Heart left ventricle (tissue), 16 donors: ENCODE measurements at regions not wholly inside any gene's neighbourhood (a gene's known extent, or its start where the extent isn't known, plus 50 kb on each side); places are given as distances from the start of the nearest gene placed in this dataset.

ENCODE experiments used
- ATAC-seq, 4 donors: fragments of 200-7000 bp; cut with Tn5 transposase; one replicate each; pipeline ENCODE4 v1.9.1; 2020 to 2022; ENCODE audit warnings: moderate library complexity in 4 of 4, mild to moderate bottlenecking in 3 of 4, moderate number of reproducible peaks in 1 of 4
- DNase-seq, 5 donors: peaks; one replicate each; pipeline ENCODE4 v3.0.0-alpha.2; 2020
- H3K27ac ChIP-seq, 12 donors: fragments of 200-600 bp; sonication (generic) in 4 of 12; one replicate each; pipeline versions ENCODE4 v1.5.0 to v1.8.0; 2016 to 2022; ENCODE audit warnings: mild to moderate bottlenecking in 2 of 12
- H3K27me3 ChIP-seq, 9 donors: fragments of 200-600 bp; sonication (generic) in 2 of 9; one replicate each; pipeline versions ENCODE4 v1.5.1 to v1.8.0; 2016 to 2022; ENCODE audit warnings: mild to moderate bottlenecking in 3 of 9
- H3K36me3 ChIP-seq, 9 donors: fragments of 200-600 bp; sonication (generic) in 2 of 9; one replicate each; pipeline versions ENCODE4 v1.5.0 to v1.8.0; 2018 to 2022; ENCODE audit warnings: mild to moderate bottlenecking in 2 of 9
- H3K4me1 ChIP-seq, 12 donors: fragments of 200-600 bp; sonication (generic) in 4 of 12; one replicate each; pipeline versions ENCODE4 v1.5.0 to v1.8.0; 2016 to 2022; ENCODE audit warnings: mild to moderate bottlenecking in 3 of 12
- H3K4me3 ChIP-seq, 12 donors: fragments of 200-600 bp; sonication (generic) in 4 of 12; one replicate each; pipeline versions ENCODE4 v1.5.0 to v1.8.0; 2017 to 2022; ENCODE audit warnings: mild to moderate bottlenecking in 9 of 12, moderate library complexity in 4 of 12
- H3K9me3 ChIP-seq, 12 donors: fragments of 200-600 bp; sonication (generic) in 4 of 12; one replicate each; pipeline versions ENCODE4 v1.5.0 to v1.8.0; 2016 to 2022; ENCODE audit warnings: mild to moderate bottlenecking in 1 of 12
- CTCF ChIP-seq, 12 donors: fragments of 200-600 bp; sonication (generic) in 4 of 12; IDR thresholded peaks; one replicate each; pipeline versions ENCODE4 v1.5.0 to v1.8.0; 2018 to 2022; ENCODE audit warnings: antibody characterized with exemption in 12 of 12, mild to moderate bottlenecking in 5 of 12
- POLR2A ChIP-seq, 2 donors: fragments of 450-650 bp; IDR thresholded peaks; one replicate each; pipeline ENCODE4 v1.6.1; 2017; ENCODE audit warnings: antibody characterized with exemption in 2 of 2, mild to moderate bottlenecking in 2 of 2, moderate library complexity in 2 of 2
- WGBS, 4 donors: extraction: QIAGEN DNeasy Blood & Tissue Kit in 2 of 4; methylation state at CpG; one replicate each; pipeline versions ENCODE4 v1.1.5 to v1.1.7; 2013 to 2018; 5-methylcytosine and 5-hydroxymethylcytosine counted together
- intact Hi-C, 10 donors: fragments of 100-400 bp; cut with DNase I; formaldehyde crosslinking; loops; one replicate each; pipeline versions ENCODE4 v1.11.1 to v1.14.2; 2022
- donor health status: ischemic (EF 13 %, LVEDD 7.1; RV severe dilation, severe dysfunction).
- donor health status: healthy with polysubstance abuse.
- donor health status: DM: no; HTN: yes; CAD: no.
- donor health status: DM: no; HTN: no; CAD: no.
- donor health status: ischemic (EF 25% LVEDD 6.9; RV normal size, moderate dysfunction).
- donor health status: ischemic (EF 25% LVEDD 5.7; RV mildly dilated, moderate dysfunction).
- donor health status: healthy.
- donor health status: DM: yes; HTN: yes; CAD: no.
- donor health status: ischemic (EF 35%, LVEDD 5.7; RV mildly dilated, moderate dysfunction).
- donor health status: nonischemic (EF 11% LVEDD 7.7; RV severe dilation, severe dysfunction).
- donor health status: DM: yes; HTN: yes; CAD: no.
- donor health status: PGD.
- donor health status: ischemic (EF 29% LVEDD 5.4; RV normal size, mild dysfunction).
- donor health status: nonischemic (EF 23%, LVEDD 6.1; RV moderate dilation, normal function).

GRCh38 chr2:180374502-180375281 is 367.6 kb upstream of the CWC22 start:
- 46 to 58% (median 54%) methylated on average over 3 of the region's 3 CpGs for WGBS, 4 donors
- TF ChIP-seq CTCF (IDR thresholded peaks at IDR 0.05), result no peak
- no peak for TF ChIP-seq POLR2A (IDR thresholded peaks at IDR 0.05)
- peaks cover 0 to 2% (median 0%) of the 10 kb centered on the region in 12 donors for H3K9me3 ChIP-seq
- DNase-seq (no peak), ATAC-seq (peak in 2 of 4 donors; percentile 65 to 66)
- no peak overlapping the region for H3K27ac ChIP-seq
- H3K27me3 ChIP-seq, result no peaks in the 10 kb centered on the region
- intact Hi-C loops, result no loop called here
- H3K36me3 ChIP-seq, result no peaks in the 10 kb centered on the region
- H3K4me3 ChIP-seq, result no peak overlapping the region
- H3K4me1 ChIP-seq, result no peaks in the 10 kb centered on the region

- intact Hi-C loops, result no loop called here
- no peak overlapping the region for H3K27ac ChIP-seq
- ATAC-seq, result no peak
- no peak overlapping the region for H3K4me3 ChIP-seq
- TF ChIP-seq POLR2A (IDR thresholded peaks at IDR 0.05) (no peak), CTCF (IDR thresholded peaks at IDR 0.05) (no peak)
- no peak for DNase-seq
- no peaks in the 10 kb centered on the region for H3K27me3 ChIP-seq
- peaks cover 0 to 6% (median 0%) of the 10 kb centered on the region in 12 donors for H3K4me1 ChIP-seq
- H3K9me3 ChIP-seq, result no peaks in the 10 kb centered on the region
- no peaks in the 10 kb centered on the region for H3K36me3 ChIP-seq
- 58 to 77% (median 73%) methylated on average over 2 of the region's 2 CpGs for WGBS, 4 donors
Measured at GRCh38 chr2:180370511-180371205, 363.6 kb upstream of the CWC22 start.

GRCh38 chr2:180368881-180369280 is 361.8 kb upstream of the CWC22 start:
- ATAC-seq (no peak), DNase-seq (no peak)
- Histone ChIP-seq H3K36me3 (no peaks in the 10 kb centered on the region), H3K27ac (no peak overlapping the region), H3K4me3 (no peak overlapping the region), H3K4me1 (peaks cover 0 to 6% (median 0%) of the 10 kb centered on the region in 12 donors), H3K9me3 (peaks cover 0 to 1% (median 0%) of the 10 kb centered on the region in 12 donors), H3K27me3 (no peaks in the 10 kb centered on the region)
- TF ChIP-seq POLR2A (IDR thresholded peaks at IDR 0.05), result no peak
- TF ChIP-seq CTCF (IDR thresholded peaks at IDR 0.05), result no peak
- 42 to 71% (median 55%) methylated on average over 2 of the region's 2 CpGs for WGBS, 4 donors
- intact Hi-C loops, result no loop called here

- Histone ChIP-seq H3K9me3 (peaks cover 0 to 5% (median 0%) of the 10 kb centered on the region in 12 donors), H3K4me3 (no peak overlapping the region), H3K27me3 (no peaks in the 10 kb centered on the region), H3K4me1 (peaks cover 0 to 6% (median 0%) of the 10 kb centered on the region in 12 donors), H3K36me3 (no peaks in the 10 kb centered on the region), H3K27ac (no peak overlapping the region)
- peak in 2 of 4 donors; percentile 37 to 63 for ATAC-seq
- intact Hi-C loops, result no loop called here
- TF ChIP-seq POLR2A (IDR thresholded peaks at IDR 0.05) (no peak), CTCF (IDR thresholded peaks at IDR 0.05) (no peak)
- no peak for DNase-seq
Measured at GRCh38 chr2:180367815-180368214, 360.7 kb upstream of the CWC22 start.
